Mammary epithelial cell (primary cell): ENCODE measurements at regions not wholly inside any gene's neighbourhood (a gene's known extent, or its start where the extent isn't known, plus 50 kb on each side); places are given as distances from the start of the nearest gene placed in this dataset.
A peak's percentile ranks its signal among the peaks of the same experiment; 100 is the strongest.

Source experiments
- CTCF ChIP-seq, 2 donors: IDR thresholded peaks in 1 of 2; conservative IDR thresholded peaks in 1 of 2; 2 replicates each; pipeline ENCODE4 v1.5.1; 2011 to 2012; ENCODE audit warnings: inconsistent platforms in 2 of 2, low read length in 2 of 2, mild to moderate bottlenecking in 2 of 2, control low read depth in 1 of 2, low read depth in 1 of 2; ENCODE audit not compliant: insufficient read depth in 1 of 2; ENCODE audit errors: extremely low read depth in 1 of 2
- EZH2 ChIP-seq: IDR thresholded peaks from 2 replicates; pipeline ENCODE4 v1.6.1; 2012; ENCODE audit warnings: low read length, inconsistent platforms, borderline replicate concordance

- TF ChIP-seq CTCF (conservative IDR thresholded peaks at IDR 0.05 in 1 of 2, IDR thresholded peaks at IDR 0.05 in 1 of 2; ENCODE audit: extremely low read depth in 1 of 2, insufficient read depth in 1 of 2, low read depth in 1 of 2, low read length in 2 of 2) (peak in 1 of 2 donors; percentile 12), EZH2 (no peak)
These were observed 58.9 kb downstream of the CALML3 start for GRCh38 chr10:5583525-5584175.
